ENCODE measurements at regions not wholly inside any gene's neighbourhood (a gene's known extent, or its start where the extent isn't known, plus 50 kb on each side); places are given as distances from the start of the nearest gene placed in this dataset.
"Not testable (repeated sequence)": the region's sequence is repeated elsewhere in the genome, so short reads cannot be mapped to it uniquely, and the experiment has no call there.

DNA sequence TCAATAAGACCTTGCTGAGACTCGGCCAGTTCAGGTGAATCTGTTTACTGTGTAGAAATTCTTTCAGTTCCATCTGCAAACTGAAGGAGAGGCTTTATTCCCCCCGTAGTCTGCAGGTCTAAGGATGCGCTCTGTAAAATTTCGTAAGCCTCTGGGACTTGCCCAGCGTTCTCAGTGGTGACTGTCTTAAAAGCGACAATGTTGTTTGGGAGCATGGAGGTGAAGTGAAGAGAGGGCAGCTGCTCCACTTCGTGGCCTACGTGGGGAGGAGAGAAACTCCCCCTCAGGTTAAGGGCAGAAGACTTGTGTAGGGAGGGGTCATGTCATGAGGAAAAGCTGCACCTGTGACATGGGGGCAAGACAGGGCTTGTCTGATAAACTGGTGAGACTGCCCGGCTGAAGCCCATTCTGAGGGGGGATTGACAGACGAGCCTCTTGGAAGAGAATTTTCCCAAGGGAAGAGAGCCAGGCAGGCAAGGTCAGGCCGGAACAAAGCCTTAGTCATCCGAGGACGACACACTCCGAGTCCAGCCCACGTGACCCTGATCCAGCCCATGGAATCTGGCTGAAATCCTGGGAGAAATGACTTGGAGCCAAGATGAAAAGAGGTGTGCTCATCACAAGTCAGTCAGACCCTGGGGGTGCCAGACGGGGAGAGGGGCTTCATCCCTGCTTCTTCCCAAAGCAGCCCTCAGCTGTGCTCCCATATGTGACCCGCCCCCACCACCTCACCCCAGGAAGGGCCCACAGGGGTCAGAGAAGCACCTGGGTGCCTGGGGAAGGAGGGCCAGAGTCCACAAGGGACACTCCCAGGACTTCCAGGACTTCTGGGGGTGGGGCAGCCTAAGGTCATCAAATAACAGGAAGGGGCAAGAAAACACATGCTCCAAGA is 88.5 kb upstream of the SH3BP4 start:
- ATAC-seq (peak in 1 of 2 donors; percentile 46), DNase-seq (peak in 1 of 2 donors; percentile 31)
- no peaks in the 10 kb centered on the region for H3K36me3 ChIP-seq
- no peaks in the 10 kb centered on the region for H3K27me3 ChIP-seq
- peak overlapping the region in 1 of 4 donors; percentile 11 for H3K27ac ChIP-seq
- H3K4me3 ChIP-seq: no peak overlapping the region
- no peaks in the 10 kb centered on the region for H3K9me3 ChIP-seq
- intact Hi-C loops (cut with DNase I; ENCODE audit: low total_unique reads) (no loop called here), in situ Hi-C loops (cut with MboI; ENCODE audit: low sequenced_read_pairs in 4 of 4) (no loop called here)
- TF ChIP-seq CTCF (IDR thresholded peaks at IDR 0.05 in 4 of 5, conservative IDR thresholded peaks at IDR 0.05 in 1 of 5) (no peak), POLR2A (IDR thresholded peaks at IDR 0.05) (no peak)
- H3K4me1 ChIP-seq: peaks cover 0 to 4% of the 10 kb centered on the region in 2 donors

DNA sequence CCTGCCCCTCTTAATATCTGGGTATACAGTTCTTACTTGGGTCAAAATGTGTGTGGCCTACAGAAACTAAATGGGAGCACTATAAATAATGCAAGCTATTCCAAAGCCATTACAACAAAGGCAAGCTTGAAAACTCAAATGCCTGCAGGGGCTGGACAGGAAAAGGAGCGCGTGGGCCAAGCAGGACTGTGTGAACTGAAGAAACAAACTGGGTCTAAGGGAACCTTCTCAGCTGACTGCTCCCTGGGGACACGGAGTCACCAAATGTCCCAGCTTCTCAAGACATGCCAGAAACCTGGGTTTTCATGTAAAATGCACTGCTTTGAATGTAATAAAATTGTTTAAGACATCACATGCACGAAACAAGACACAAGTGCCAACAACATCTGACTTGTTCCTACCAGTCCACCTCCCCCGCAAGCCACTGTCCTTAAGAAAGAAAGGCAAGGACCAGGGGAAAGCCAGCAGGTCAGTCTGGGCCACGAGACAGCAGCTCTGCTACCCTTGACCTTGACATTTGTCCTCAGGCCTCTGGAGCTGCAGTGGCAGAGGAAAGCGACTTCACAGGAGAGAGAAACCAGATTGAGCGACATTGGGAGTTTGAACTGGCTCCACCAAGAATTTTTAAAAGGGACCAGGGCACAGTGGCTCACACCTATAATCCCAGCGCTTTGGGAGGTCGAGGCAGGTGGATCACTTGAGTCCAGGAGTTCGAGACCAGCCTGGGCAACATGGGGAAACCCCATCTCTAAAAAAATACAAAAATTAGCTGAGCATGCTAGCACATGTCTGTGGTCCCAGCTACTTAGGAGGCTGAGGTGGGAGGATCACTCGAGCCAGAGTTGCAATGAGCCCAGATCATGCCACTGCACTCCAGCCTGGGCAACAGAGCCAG is 89.7 kb upstream of the SH3BP4 start:
- TF ChIP-seq POLR2A (IDR thresholded peaks at IDR 0.05): no peak
- no peak for TF ChIP-seq CTCF (IDR thresholded peaks at IDR 0.05 in 4 of 5, conservative IDR thresholded peaks at IDR 0.05 in 1 of 5)
- Histone ChIP-seq H3K27ac (peak overlapping the region in 1 of 4 donors; percentile 32), H3K9me3 (no peaks in the 10 kb centered on the region), H3K27me3 (no peaks in the 10 kb centered on the region), H3K4me1 (peaks cover 0 to 4% of the 10 kb centered on the region in 2 donors), H3K36me3 (no peaks in the 10 kb centered on the region), H3K4me3 (no peak overlapping the region)
- in situ Hi-C loops (cut with MboI; ENCODE audit: low sequenced_read_pairs in 4 of 4) (no loop called here), intact Hi-C loops (cut with DNase I; ENCODE audit: low total_unique reads) (no loop called here)
- ATAC-seq (peak; percentile 53 to 56), DNase-seq (no peak)

DNA sequence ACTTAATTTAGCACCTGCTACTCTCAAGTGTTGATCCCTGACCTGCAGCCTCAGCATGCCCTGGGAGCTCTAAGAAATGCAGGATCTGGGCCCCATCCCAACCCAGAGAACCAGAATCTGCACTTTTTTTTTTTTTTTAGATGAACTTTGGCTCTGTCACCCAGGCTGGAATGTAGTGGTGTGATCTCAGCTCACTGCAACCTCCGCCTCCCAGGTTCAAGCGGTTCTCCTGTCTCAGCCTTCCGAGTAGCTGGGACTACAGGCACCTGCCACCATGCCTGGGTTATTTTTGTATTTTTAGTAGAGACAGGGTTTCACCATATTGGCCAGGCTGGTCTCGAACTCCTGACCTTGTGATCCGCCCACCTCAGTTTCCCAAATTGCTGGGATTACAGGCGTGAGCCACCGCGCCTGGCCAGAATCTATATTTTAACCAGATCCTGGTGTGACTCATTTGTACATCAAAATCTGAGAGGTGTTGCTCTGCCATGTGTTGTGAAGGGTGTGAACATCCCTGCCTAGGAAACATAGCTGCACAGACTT is 92.4 kb upstream of the SH3BP4 start:
- H3K27me3 ChIP-seq; H3K27ac ChIP-seq; H3K4me1 ChIP-seq; H3K9me3 ChIP-seq; in situ Hi-C loops (cut with MboI; ENCODE audit: low sequenced_read_pairs in 4 of 4); intact Hi-C loops (cut with DNase I; ENCODE audit: low total_unique reads); H3K4me3 ChIP-seq; DNase-seq; ATAC-seq; H3K36me3 ChIP-seq: not testable (repeated sequence)

DNA sequence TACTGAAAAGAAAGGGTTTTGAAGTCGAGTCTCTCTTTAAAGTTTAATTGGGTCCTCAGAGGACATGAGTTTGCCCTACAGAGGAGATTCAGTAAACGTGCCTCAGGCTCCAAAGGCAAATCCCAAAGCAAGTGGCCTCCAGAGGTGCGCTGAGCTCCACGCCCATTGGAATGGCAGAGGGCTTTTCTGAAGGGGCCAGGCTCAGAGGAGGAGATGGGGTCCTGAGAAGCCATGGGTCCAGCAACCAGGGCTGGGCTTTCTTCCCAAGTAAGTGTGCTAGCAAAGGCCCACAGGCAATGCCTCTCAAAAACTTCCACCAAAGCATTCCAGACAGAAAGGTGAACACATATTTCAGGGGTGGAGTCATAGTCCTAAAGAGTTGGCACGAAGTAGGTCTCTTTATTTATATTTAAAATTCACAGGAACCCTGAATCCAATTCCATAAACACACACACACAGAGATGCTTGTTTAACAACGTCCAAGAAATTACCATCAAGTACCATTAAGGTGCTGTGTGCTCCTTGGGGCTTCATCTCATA is 93.0 kb upstream of the SH3BP4 start:
- intact Hi-C loops (cut with DNase I; ENCODE audit: low total_unique reads): no loop called here
- no peak for TF ChIP-seq CTCF (IDR thresholded peaks at IDR 0.05 in 4 of 5, conservative IDR thresholded peaks at IDR 0.05 in 1 of 5)
- TF ChIP-seq POLR2A (IDR thresholded peaks at IDR 0.05): no peak
- Histone ChIP-seq H3K4me3 (no peak overlapping the region), H3K27me3 (no peaks in the 10 kb centered on the region), H3K4me1 (peaks cover 0 to 4% of the 10 kb centered on the region in 2 donors), H3K27ac (no peak overlapping the region), H3K36me3 (no peaks in the 10 kb centered on the region), H3K9me3 (no peaks in the 10 kb centered on the region)
- DNase-seq (no peak), ATAC-seq (no peak)
- in situ Hi-C loops (cut with MboI; ENCODE audit: low sequenced_read_pairs in 4 of 4): no loop called here
